Colonic mucosa (tissue), 4 donors: ENCODE measurements at regions not wholly inside any gene's neighbourhood (a gene's known extent, or its start where the extent isn't known, plus 50 kb on each side); places are given as distances from the start of the nearest gene placed in this dataset. TPM values are rescaled to one million over a fixed set of nuclear protein-coding genes. Genes with fewer than 3 reads are reported as not detected.

ENCODE experiments used
- DNase-seq: peaks from one replicate; pipeline ENCODE4 v3.0.0-alpha.2; 2020
- H3K27ac ChIP-seq: fragments of 200-600 bp; one replicate; pipeline ENCODE4 v1.8.0; 2021
- H3K27me3 ChIP-seq: fragments of 200-600 bp; one replicate; pipeline ENCODE4 v1.8.0; 2021
- H3K36me3 ChIP-seq: fragments of 200-600 bp; one replicate; pipeline ENCODE4 v1.8.0; 2021
- H3K4me1 ChIP-seq: fragments of 200-600 bp; one replicate; pipeline ENCODE4 v1.8.0; 2021; ENCODE audit warnings: mild to moderate bottlenecking
- H3K4me3 ChIP-seq: fragments of 200-600 bp; one replicate; pipeline ENCODE4 v1.8.0; 2021
- H3K9ac ChIP-seq, 2 donors: one replicate each; pipeline ENCODE4 v1.7.0; 2013; ENCODE audit warnings: control low read depth in 2 of 2, low read depth in 2 of 2, low read length in 2 of 2
- H3K9me3 ChIP-seq: fragments of 200-600 bp; one replicate; pipeline ENCODE4 v1.8.0; 2021
- CTCF ChIP-seq: fragments of 200-600 bp; IDR thresholded peaks from one replicate; pipeline ENCODE4 v1.8.0; 2022; ENCODE audit warnings: antibody characterized with exemption, mild to moderate bottlenecking
- intact Hi-C: fragments of 100-400 bp; cut with DNase I; formaldehyde crosslinking; loops from one replicate; pipeline ENCODE4 v1.14.1; 2022
- microRNA-seq: library from miRNA; unstranded; fragments of <30 nt; microRNA quantifications from one replicate; pipeline ENCODE4, GENCODE V29; 2019
- donor health status: healthy.
- donor health status: DM: no; HTN: no; CAD: no.
- donor health status: DM: no; HTN: no; CAD: no.

- intact Hi-C loops: no loop called here
These were observed 52.3 kb upstream of the CITED2 start for GRCh38 chr6:139426795-139427194.

GRCh38 chr6:139425780-139426179 lies 51.3 kb upstream of the CITED2 start:
- TF ChIP-seq CTCF: no peak
- Histone ChIP-seq H3K4me1 (no peaks in the 10 kb centered on the region), H3K9ac (no peak overlapping the region), H3K9me3 (no peaks in the 10 kb centered on the region), H3K27me3 (no peaks in the 10 kb centered on the region), H3K36me3 (no peaks in the 10 kb centered on the region), H3K4me3 (no peak overlapping the region), H3K27ac (no peak overlapping the region)
- intact Hi-C loops: no loop called here
- no peak for DNase-seq

More at GRCh38 chr6:139426795-139427194, 52.3 kb upstream of the CITED2 start:
- Histone ChIP-seq H3K36me3 (no peaks in the 10 kb centered on the region), H3K9me3 (no peaks in the 10 kb centered on the region), H3K9ac (no peak overlapping the region), H3K4me1 (no peaks in the 10 kb centered on the region), H3K4me3 (no peak overlapping the region), H3K27ac (no peak overlapping the region), H3K27me3 (no peaks in the 10 kb centered on the region)
- DNase-seq: no peak
- TF ChIP-seq CTCF: no peak

- Histone ChIP-seq H3K27ac (no peak overlapping the region), H3K36me3 (no peaks in the 10 kb centered on the region), H3K4me3 (no peak overlapping the region), H3K4me1 (no peaks in the 10 kb centered on the region), H3K27me3 (no peaks in the 10 kb centered on the region), H3K9ac (no peak overlapping the region), H3K9me3 (no peaks in the 10 kb centered on the region)
- intact Hi-C loops: no loop called here
- TF ChIP-seq CTCF: no peak
- DNase-seq: no peak
These were observed 49.7 kb upstream of the CITED2 start for GRCh38 chr6:139423971-139424667.

Small RNA genes in the stretch of these regions (microRNA-seq; reads per million reads assigned to microRNA genes)
- not detected for gene MIR3668
- gene MIR4465: not detected
